ENCODE measurements at regions not wholly inside any gene's neighbourhood (a gene's known extent, or its start where the extent isn't known, plus 50 kb on each side); places are given as distances from the start of the nearest gene placed in this dataset.

DNA sequence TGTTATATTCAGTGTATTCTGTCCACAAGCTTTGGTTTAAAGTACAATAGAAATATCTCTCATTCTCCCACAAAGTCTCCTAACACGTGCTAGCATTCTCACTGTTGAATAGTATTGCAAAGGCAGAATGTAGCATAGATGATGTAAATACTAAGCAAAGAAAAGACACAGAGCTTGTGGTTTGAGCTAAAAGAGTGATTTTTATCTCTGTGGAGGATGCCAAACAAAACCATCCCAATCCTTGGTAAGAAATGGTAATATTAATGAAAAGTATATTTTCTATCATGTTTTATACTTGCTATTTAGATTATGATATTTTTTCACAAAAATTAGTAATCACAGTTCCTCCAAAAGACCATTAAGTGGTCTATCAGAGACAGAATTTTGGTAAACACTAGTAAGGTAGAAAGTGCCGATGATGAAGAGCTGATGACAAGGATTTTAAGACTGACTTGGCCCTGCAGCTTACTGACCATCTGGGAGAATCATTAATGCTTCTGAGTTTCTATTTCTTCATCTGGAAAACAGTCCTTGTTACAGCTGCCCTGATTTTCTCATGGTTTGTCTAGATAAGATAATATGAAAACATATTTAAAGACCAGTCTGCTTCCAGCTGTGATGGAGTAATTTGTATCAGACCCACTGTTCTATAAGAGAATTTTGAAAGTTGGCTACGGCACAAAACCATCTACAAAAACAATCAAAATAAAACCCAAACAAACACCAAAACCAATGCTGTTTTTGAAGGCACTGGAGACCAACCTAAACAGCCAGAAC, 510.2 kb downstream of the SPATA31D1 start:
- DNase-seq (ENCODE audit: low read depth) = no peak

GRCh38 chr9:82499337-82499736, 510.8 kb downstream of the SPATA31D1 start:
- DNase-seq (ENCODE audit: low read depth) = no peak

GRCh38 chr9:82504620-82505019, 516.0 kb downstream of the SPATA31D1 start:
- DNase-seq (ENCODE audit: low read depth) = no peak

DNA sequence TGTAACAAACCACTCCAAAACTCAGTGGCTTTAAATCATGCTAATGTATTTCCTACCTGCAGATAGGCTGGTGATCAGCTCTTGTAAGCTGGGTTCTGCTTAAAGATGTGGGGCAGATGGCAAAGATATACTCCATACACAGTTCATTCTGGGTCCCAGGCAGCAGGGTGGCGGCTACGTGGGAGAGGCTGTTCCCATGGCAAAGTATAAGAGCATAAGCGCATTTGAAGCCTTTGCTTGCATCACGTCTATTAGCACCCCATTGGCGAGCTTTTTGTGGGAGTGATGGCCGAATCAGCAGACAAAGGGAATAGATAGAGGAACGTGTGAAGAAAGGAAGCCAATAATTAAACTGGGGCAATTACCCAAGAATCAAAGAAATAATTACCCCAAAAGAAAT, 523.1 kb downstream of the SPATA31D1 start:
- no peak for DNase-seq (ENCODE audit: low read depth)

DNA sequence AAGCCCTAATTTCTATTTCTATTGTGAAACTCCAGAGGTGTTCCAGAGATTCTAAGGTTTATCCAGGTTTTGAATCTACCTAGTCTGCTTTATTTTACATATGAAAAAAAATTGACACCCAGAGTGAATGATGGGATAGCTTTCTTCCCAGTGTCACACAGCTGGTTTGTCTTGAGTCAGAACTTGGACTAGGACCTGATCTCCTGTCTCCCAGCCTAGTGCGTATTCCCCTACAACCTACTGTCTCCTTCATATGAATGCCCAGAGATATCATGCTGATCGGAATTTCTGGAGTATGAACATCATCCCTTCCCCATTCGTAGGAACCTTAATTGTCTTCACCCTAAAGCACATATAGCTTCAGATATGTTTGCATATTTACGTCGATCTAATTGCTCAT, 524.2 kb downstream of the SPATA31D1 start:
- no peak for DNase-seq (ENCODE audit: low read depth)

DNA sequence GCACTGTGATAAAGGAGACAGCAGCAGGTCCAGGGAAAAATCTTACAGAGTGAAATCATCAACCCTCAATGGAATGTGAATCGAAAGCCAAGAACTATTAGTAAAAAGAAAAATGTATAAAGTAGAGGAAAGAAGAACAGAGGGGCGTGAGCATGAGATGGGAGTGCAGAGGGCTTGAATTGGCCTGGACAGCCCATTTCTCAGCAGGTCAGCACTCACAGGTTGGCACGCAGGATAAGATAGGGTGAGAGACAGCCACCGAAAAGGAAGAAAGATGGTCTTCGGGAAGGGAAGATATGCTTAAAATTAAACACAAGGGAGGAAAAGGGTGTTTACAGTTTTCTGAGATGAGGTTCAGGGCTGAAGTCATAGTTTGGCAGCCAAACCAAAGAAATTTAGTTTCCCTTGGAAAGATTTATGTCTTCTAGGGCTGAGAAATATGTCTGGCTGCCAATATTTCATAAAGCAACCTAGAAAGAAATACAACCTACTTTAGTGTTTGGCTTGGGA, 524.7 kb downstream of the SPATA31D1 start:
- no peak for DNase-seq (ENCODE audit: low read depth)

- no peak for DNase-seq (ENCODE audit: low read depth)
These were observed 525.6 kb downstream of the SPATA31D1 start for GRCh38 chr9:82513976-82514735.

DNA sequence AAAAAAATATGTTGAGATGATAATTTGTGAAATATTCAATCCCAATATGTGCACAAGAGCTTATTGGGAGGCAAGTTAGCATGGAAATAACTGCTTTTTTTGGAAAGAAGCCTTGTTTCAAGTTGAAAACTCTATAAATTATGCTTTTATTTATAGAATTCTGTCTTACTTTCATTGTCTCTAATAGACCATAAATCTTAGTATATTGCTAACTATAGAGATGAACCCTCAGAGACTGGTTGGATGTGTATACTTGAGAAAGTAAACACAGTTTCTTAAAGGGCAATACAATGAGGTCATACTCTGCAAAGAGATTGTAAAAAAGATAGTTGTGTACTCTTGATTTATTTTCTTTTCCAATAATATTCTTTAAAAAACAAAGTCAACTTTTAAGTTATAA, 530.3 kb downstream of the SPATA31D1 start:
- DNase-seq (ENCODE audit: low read depth) = no peak

DNA sequence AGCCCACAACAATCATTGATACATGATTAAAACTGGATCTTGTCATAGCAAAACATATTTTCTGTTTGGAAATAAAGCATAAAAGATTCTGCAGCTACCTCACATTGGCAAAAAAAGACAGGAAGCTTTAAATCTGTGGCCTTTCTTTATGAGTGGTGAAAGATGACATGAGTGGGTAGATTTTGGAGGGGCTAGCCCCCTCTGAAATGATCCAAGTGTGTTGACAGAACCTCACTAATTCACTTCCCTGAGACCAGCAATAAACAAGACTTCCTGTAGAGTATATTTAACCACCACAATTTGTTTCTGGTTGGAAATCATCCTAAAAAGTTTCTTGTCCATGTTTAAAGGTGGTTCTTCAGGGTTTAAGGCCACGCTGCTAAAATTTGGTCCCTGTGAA, 530.8 kb downstream of the SPATA31D1 start:
- no peak for DNase-seq (ENCODE audit: low read depth)

DNA sequence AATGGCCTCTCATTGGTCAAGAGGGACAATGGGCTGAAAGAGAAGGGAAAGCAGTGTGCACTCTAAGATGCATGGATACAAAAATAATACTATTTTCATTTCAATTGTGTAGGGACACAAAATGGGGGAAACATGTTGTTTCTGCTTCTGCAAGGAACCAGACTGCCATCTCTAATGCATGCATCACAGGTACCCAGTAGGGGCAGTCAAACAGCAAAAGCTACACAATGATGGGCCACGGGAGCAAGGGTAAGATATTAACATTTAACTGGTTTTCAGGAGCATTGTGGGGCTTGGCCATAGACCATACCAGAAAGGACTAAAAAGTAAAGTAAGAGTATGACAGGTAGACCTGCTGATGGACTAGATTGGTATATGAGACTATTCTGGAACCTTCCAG, 535.8 kb downstream of the SPATA31D1 start:
- DNase-seq (ENCODE audit: low read depth) = no peak

GRCh38 chr9:82526577-82526976, 536.4 kb downstream of the RASEF start:
- DNase-seq (ENCODE audit: low read depth) = no peak

DNA sequence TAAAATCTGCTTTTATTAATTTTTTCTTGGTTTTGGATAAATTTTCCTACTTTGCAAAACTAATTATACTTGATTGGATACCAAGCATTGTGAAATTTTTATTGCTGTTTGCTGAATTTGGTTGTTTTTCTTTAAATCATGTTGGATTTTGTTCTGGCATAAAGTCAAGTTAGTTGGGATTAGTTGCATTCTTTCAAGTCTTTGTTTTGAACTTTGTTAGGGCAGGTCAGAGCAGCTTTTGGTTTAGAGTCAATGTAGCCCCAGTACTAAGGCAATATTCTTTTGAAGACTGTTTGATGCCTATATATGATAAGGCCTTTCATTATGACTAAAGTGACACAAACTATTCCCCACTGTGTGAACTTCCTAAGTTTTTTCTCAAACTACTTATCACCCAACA, 531.1 kb downstream of the RASEF start:
- DNase-seq (ENCODE audit: low read depth) = no peak

DNA sequence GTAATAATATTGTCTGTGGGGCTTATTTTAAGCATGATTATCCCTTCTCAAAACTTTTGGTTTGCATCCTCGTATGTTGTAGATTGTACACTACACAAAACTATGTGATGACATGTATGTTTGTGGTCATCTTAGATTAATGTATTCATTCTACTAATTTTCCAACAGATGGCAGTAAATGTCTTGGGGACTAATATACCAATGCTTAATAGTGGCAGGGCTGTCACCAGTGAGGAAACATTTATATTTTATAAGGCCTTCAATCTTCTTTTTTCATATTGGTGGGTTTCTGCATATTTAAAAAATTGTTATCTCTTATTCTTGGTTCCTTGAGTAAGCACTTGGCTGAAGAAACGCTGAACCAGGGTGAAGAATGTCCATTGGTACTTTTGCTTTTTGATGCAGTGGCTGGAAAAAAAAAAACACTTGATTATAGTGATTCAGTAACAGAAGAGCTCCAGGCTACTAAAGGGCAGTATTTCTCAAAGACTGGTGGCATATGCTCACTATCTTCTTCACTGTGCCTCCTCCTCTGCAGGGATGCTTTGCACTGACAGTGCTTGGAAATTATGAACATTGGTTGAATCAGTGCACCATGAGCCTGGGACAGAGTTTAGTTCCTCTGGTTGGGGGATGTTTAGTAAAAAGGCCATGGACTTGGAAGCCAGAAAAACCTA, 530.3 kb downstream of the RASEF start:
- no peak for DNase-seq (ENCODE audit: low read depth)

GRCh38 chr9:82535432-82535998, 527.4 kb downstream of the RASEF start:
- no peak for DNase-seq (ENCODE audit: low read depth)

- DNase-seq (ENCODE audit: low read depth) = no peak
These were observed 524.3 kb downstream of the RASEF start for GRCh38 chr9:82538634-82539033.

GRCh38 chr9:82539146-82539545, 523.8 kb downstream of the RASEF start:
- no peak for DNase-seq (ENCODE audit: low read depth)

GRCh38 chr9:82539856-82540579, 522.9 kb downstream of the RASEF start:
- peak; percentile 7 for DNase-seq (ENCODE audit: low read depth)

DNA sequence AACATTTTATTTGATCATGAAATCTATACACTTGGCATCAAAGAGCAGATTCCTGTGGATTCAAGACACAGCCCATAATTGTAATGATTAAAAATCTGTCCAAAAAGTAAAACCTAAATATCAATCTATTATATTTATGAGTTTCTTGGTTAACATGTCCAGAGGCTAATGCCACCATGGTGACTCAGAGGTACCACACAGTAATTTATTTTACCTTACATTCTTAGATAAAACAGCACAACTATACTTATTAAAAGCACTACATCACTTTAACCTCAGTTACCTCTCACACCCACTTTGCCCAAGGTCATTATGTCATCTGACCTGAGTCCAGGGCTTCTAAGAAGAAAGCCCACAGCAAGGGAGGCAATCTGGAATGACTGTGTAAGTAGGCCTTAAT, 519.2 kb downstream of the RASEF start:
- DNase-seq (ENCODE audit: low read depth) = no peak

- no peak for DNase-seq (ENCODE audit: low read depth)
These were observed 516.8 kb downstream of the RASEF start for GRCh38 chr9:82546136-82546535.

DNA sequence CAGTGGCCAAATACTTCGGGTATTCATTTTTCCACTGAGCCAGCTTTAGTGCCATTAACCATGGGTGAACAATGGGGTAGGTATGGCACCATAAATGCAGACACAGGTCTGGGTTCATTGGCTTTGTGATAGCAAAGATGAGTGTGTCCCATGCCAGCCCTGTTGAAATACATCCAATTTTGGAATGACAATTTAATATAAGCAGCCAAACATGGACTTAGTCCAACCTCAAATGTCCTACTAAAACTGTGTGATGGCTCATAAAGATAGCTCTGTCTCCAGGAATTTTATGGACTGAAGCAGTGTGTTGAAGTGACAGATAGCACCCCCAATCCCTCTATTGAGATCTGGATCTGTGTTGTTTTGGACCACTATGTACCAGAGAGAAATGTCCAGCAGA, 514.9 kb downstream of the RASEF start:
- DNase-seq (ENCODE audit: low read depth) = no peak

DNA sequence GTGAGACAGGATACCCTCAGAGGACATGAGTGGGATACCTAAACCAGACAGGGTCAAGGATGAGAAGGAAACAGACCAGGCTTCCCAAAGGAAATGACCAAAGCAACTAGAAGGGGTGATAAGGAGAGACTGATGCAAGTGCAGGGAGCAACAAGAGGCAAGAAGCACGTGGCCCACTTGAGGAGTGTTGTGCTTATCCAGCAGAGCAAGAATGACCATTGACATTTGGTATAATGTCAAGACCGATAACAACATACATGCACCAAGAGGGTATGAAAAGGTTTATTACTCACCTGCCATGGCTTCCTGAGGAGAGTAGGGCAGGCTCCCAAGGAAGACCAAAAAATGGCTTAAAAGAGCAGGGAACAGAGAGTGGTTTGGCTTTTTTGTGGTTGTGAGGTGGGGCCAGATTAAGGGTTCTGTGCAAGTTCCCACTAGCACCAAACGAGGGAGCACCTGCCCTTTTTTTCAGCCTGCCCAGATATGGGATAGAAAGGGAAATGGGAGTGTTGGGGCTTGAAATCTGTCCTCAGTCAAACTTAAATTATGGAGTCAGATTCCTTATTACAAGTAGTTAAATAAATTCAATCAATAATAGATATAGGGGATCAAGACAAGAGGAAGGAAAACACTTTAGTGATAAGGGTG, 513.6 kb downstream of the RASEF start:
- no peak for DNase-seq (ENCODE audit: low read depth)

All from fibroblast of gingiva (primary cell).